ENCODE measurements at regions not wholly inside any gene's neighbourhood (a gene's known extent, or its start where the extent isn't known, plus 50 kb on each side); places are given as distances from the start of the nearest gene placed in this dataset.

GRCh38 chr10:81031774-81032173 is 494.1 kb downstream of the SH2D4B start (continued):
- TF ChIP-seq, protein P1, sequence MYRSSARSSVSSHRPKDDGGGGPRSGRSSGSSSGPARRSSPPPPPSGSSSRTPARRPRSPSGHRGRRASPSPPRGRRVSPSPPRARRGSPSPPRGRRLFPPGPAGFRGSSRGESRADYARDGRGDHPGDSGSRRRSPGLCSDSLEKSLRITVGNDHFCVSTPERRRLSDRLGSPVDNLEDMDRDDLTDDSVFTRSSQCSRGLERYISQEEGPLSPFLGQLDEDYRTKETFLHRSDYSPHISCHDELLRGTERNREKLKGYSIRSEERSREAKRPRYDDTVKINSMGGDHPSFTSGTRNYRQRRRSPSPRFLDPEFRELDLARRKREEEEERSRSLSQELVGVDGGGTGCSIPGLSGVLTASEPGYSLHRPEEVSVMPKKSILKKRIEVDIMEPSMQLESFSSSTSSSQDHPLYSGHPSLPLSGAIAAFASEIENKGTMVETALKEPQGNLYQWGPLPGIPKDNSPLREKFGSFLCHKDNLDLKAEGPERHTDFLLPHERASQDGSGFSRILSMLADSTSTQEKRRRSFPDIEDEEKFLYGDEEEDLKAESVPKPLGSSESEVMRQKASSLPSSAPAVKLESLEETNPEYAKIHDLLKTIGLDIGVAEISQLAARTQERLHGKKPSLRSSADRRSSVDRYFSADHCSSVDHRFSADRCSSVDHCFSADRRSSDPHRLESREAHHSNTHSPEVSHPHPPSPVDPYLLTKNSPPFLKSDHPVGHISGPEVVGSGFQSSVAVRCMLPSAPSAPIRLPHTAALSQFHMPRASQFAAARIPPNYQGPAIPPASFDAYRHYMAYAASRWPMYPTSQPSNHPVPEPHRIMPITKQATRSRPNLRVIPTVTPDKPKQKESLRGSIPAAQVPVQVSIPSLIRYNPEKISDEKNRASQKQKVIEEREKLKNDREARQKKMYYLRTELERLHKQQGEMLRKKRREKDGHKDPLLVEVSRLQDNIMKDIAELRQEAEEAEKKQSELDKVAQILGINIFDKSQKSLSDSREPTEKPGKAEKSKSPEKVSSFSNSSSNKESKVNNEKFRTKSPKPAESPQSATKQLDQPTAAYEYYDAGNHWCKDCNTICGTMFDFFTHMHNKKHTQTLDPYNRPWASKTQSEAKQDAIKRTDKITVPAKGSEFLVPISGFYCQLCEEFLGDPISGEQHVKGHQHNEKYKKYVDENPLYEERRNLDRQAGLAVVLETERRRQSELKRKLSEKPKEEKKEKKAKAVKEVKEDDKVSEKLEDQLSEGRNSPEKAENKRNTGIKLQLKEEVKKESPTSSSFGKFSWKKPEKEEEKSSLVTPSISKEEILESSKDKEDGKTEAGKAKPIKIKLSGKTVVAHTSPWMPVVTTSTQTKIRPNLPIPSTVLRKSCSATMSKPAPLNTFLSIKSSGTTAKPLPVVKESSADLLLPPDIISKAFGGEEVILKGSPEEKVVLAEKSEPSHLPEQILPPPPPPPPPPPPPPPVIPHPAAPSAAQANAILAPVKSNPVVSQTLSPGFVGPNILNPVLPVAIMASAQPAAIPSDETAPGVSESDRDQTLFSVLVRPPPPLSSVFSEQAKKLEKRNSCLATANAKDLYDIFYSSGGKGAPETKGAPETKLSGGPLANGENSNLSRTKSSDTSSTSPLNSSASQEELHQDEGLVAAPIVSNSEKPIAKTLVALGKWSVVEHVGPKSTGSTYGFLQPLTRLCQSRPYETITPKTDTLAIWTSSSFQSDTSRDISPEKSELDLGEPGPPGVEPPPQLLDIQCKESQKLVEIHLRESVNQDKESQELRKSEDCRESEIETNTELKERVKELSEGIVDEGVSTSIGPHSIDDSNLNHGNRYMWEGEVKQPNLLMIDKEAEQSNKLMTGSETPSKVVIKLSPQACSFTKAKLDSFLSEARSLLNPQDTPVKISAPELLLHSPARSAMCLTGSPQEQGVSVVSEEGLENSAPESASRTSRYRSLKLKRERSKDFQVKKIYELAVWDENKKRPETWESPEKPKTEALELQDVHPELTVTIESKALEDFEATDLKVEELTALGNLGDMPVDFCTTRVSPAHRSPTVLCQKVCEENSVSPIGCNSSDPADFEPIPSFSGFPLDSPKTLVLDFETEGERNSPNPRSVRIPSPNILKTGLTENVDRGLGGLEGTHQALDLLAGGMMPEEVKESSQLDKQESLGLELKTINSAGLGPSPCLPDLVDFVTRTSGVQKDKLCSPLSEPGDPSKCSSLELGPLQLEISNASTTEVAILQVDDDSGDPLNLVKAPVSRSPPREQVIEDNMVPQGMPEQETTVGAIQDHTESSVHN (CRISPR knock-in tag; IDR thresholded peaks at IDR 0.05): no peak
- TF ChIP-seq ELF3 (CRISPR knock-in tag; IDR thresholded peaks at IDR 0.05) (no peak), TIGD3 (CRISPR knock-in tag; IDR thresholded peaks at IDR 0.05; ENCODE audit: borderline replicate concordance) (no peak), KLF16 (CRISPR knock-in tag; IDR thresholded peaks at IDR 0.05) (no peak), ZNF12 (CRISPR knock-in tag; IDR thresholded peaks at IDR 0.05) (no peak), IRF2 (CRISPR knock-in tag; IDR thresholded peaks at IDR 0.05) (no peak)

Data from HepG2 (cell line).